Effector memory CD8-positive, alpha-beta T cell (primary cell): ENCODE measurements at regions not wholly inside any gene's neighbourhood (a gene's known extent, or its start where the extent isn't known, plus 50 kb on each side); places are given as distances from the start of the nearest gene placed in this dataset.

Source experiments
- ATAC-seq: fragments of 150-1000 bp; cut with Tn5 transposase; replicated peaks from 2 replicates; pipeline ENCODE4 v1.10.0; 2021; ENCODE audit warnings: mild to moderate bottlenecking, moderate library complexity
- DNase-seq, 3 experiments: peaks; one replicate each; pipeline ENCODE4 v3.0.0; 2021
- H3K27ac Mint-ChIP-seq, 2 donors: one replicate each; pipeline ENCODE4 v1.8.0; 2022; ENCODE audit warnings: mild to moderate bottlenecking in 2 of 2, mixed read lengths in 2 of 2, moderate library complexity in 2 of 2
- H3K27me3 Mint-ChIP-seq, 2 donors: one replicate each; pipeline ENCODE4 v1.8.0; 2022; ENCODE audit warnings: mixed read lengths in 2 of 2
- H3K36me3 Mint-ChIP-seq: one replicate; pipeline ENCODE4 v1.8.0; 2022; ENCODE audit warnings: mild to moderate bottlenecking, moderate library complexity, mixed read lengths; ENCODE audit not compliant: insufficient read depth
- H3K4me1 Mint-ChIP-seq, 2 donors: one replicate each; pipeline ENCODE4 v1.8.0; 2022; ENCODE audit warnings: low read depth in 2 of 2, mixed read lengths in 2 of 2
- H3K4me3 Mint-ChIP-seq, 2 donors: one replicate each; pipeline ENCODE4 v1.8.0; 2022; ENCODE audit warnings: mild to moderate bottlenecking in 2 of 2, mixed read lengths in 2 of 2, moderate library complexity in 2 of 2
- H3K9me3 Mint-ChIP-seq, 2 donors: one replicate each; pipeline ENCODE4 v1.8.0; 2022; ENCODE audit warnings: mixed read lengths in 2 of 2

GRCh38 chr10:85026878-85027467 lies 698.6 kb downstream of the CCSER2 start:
- ATAC-seq, result no peak
- H3K4me3 Mint-ChIP-seq, result no peak overlapping the region
- H3K36me3 Mint-ChIP-seq, result no peaks in the 10 kb centered on the region
- no peaks in the 10 kb centered on the region for H3K4me1 Mint-ChIP-seq
- H3K27me3 Mint-ChIP-seq, result no peaks in the 10 kb centered on the region
- DNase-seq, result no peak
- no peak overlapping the region for H3K27ac Mint-ChIP-seq
- peaks cover 0 to 2% of the 10 kb centered on the region in 2 donors for H3K9me3 Mint-ChIP-seq

GRCh38 chr10:85032981-85033380 lies 704.6 kb downstream of the CCSER2 start:
- no peaks in the 10 kb centered on the region for H3K4me1 Mint-ChIP-seq
- ATAC-seq (no peak), DNase-seq (no peak)
- no peaks in the 10 kb centered on the region for H3K27me3 Mint-ChIP-seq
- H3K4me3 Mint-ChIP-seq, result no peak overlapping the region
- H3K27ac Mint-ChIP-seq, result no peak overlapping the region
- peaks cover 3 to 5% of the 10 kb centered on the region in 2 donors for H3K9me3 Mint-ChIP-seq
- H3K36me3 Mint-ChIP-seq, result no peaks in the 10 kb centered on the region

GRCh38 chr10:85036661-85037060 lies 708.3 kb downstream of the CCSER2 start:
- Mint-ChIP-seq H3K27me3 (no peaks in the 10 kb centered on the region), H3K4me3 (no peak overlapping the region), H3K9me3 (peaks cover 6 to 11% of the 10 kb centered on the region in 2 donors), H3K4me1 (no peaks in the 10 kb centered on the region), H3K27ac (no peak overlapping the region), H3K36me3 (no peaks in the 10 kb centered on the region)
- ATAC-seq, result no peak
- no peak for DNase-seq

DNA sequence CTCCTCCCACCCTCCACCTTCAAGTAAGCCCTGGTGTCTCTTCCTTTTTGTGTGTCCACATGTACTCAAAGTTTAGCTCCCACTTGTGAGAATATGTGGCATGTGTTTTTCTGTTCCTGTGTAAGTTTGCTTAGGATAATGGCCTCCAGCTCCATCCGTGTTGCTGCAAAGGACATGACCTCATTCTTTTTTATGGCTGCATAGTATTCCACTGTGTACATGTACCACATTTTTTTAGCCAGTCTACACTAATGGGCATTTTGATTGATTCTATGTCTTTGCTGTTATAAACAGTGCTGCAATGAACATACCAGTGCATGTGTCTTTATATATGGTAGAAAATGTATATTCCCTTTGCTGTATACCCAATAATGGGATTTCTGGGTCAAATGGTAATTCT lies 710.9 kb downstream of the CCSER2 start:
- no peak overlapping the region for H3K4me3 Mint-ChIP-seq
- no peaks in the 10 kb centered on the region for H3K27me3 Mint-ChIP-seq
- H3K36me3 Mint-ChIP-seq, result no peaks in the 10 kb centered on the region
- H3K9me3 Mint-ChIP-seq, result peaks cover 6 to 8% of the 10 kb centered on the region in 2 donors
- no peak for ATAC-seq
- H3K4me1 Mint-ChIP-seq, result no peaks in the 10 kb centered on the region
- no peak overlapping the region for H3K27ac Mint-ChIP-seq
- DNase-seq, result no peak

DNA sequence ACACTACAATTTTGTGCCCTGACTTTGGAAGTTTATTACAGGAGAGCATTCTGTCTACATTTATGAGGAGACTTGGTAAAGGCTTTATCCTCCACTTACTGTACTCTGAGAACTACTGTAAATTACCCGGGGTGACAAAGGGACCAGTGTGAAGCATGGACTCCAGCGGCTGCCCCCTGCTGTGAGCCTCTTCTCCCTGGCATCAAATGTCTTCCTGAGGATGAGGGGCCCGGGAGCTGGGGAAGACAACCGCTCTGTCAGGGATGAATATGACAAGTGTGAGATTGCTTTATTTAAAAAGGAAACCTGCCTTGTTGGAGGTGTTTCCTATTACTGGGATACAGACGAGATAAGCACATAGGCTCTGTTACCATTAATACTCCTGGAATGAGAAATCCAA lies 714.8 kb downstream of the CCSER2 start:
- Mint-ChIP-seq H3K9me3 (peaks cover 7 to 12% of the 10 kb centered on the region in 2 donors), H3K36me3 (no peaks in the 10 kb centered on the region), H3K4me1 (no peaks in the 10 kb centered on the region), H3K4me3 (no peak overlapping the region), H3K27ac (no peak overlapping the region), H3K27me3 (no peaks in the 10 kb centered on the region)
- ATAC-seq (no peak), DNase-seq (no peak)

- H3K27ac Mint-ChIP-seq, result no peak overlapping the region
- H3K4me3 Mint-ChIP-seq, result no peak overlapping the region
- ATAC-seq (no peak), DNase-seq (no peak)
- H3K36me3 Mint-ChIP-seq, result no peaks in the 10 kb centered on the region
- H3K27me3 Mint-ChIP-seq, result no peaks in the 10 kb centered on the region
- H3K4me1 Mint-ChIP-seq, result no peaks in the 10 kb centered on the region
- H3K9me3 Mint-ChIP-seq, result peaks cover 7 to 8% of the 10 kb centered on the region in 2 donors
These were observed 716.7 kb downstream of the CCSER2 start for GRCh38 chr10:85045046-85045445.

DNA sequence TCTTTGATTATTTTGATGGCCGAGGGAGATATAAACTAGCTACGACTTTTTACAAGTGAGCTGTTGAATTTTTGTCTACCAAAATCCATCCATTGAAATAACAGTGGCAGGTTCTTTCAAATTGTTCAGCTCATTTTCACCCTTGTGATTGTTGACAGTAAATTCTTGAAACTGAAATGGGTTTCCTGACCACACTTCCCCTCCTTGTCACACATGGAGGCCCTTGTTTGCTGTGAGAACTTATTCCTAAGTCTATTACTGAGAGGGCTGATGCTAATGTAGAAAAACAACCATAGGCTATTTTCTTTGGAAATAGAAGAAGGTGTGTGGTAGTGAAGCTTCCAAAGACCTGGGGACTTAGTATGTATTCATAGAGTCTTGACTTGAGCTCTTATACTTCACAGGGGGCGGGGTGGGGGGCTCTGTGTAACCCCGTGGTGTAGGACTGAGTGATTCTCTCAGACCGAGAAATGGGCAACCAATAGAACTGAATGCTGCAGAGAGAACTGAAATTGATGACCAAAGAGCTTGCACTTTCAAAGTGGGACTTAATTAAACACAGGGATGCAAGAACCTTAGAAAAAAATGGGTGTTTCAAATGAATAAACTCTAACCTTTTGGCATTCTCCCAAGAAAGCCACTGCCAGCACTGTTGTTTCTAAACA lies 718.9 kb downstream of the CCSER2 start:
- Mint-ChIP-seq H3K27me3 (no peaks in the 10 kb centered on the region), H3K9me3 (peaks cover 5 to 7% of the 10 kb centered on the region in 2 donors), H3K36me3 (no peaks in the 10 kb centered on the region), H3K27ac (no peak overlapping the region), H3K4me3 (no peak overlapping the region), H3K4me1 (no peaks in the 10 kb centered on the region)
- DNase-seq (no peak), ATAC-seq (no peak)

DNA sequence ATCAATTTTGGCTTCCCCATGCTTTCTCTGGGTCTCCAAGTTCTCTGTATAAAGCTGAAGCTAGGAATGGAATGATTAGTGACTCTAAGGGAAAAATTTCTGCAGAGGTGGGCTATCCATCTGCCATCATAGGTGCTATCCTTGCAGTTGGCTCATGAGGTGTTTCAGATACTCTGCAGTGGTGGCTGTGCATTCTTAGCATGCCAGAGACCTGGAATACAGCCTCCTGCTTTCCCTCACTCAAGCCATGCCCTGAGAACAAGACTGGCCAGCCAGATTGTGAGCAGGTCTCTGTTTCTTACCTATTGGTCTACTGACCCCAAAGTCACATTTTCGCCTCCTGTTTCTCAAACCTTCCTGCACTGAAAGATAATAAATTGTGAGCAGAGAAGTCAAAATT lies 719.6 kb downstream of the CCSER2 start:
- H3K27ac Mint-ChIP-seq, result no peak overlapping the region
- peaks cover 5 to 7% of the 10 kb centered on the region in 2 donors for H3K9me3 Mint-ChIP-seq
- no peaks in the 10 kb centered on the region for H3K36me3 Mint-ChIP-seq
- no peaks in the 10 kb centered on the region for H3K27me3 Mint-ChIP-seq
- no peak overlapping the region for H3K4me3 Mint-ChIP-seq
- no peaks in the 10 kb centered on the region for H3K4me1 Mint-ChIP-seq
- no peak for ATAC-seq
- no peak for DNase-seq

DNA sequence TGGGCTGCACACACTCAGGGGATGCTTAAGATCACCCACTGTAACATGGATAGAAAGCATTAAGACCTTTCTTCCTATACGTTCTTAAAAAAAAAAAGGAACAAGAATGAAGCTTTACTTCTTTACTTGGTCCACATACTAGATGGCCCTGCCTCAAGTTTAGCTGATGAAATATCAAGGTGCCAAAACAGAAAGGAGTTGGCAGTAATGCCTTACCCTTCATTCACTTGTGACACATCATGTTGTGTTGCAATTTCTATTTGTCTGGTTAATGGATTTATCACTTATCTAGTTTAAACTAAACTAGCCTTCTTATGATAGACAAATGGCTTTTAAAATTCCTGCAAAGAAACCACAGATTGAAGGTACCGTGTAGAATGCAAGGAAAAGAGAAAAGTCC lies 720.3 kb downstream of the CCSER2 start:
- no peak for ATAC-seq
- H3K27ac Mint-ChIP-seq, result no peak overlapping the region

GRCh38 chr10:85060944-85061343 lies 732.6 kb downstream of the CCSER2 start:
- H3K9me3 Mint-ChIP-seq, result peaks cover 9 to 15% of the 10 kb centered on the region in 2 donors
- H3K4me1 Mint-ChIP-seq, result no peaks in the 10 kb centered on the region
- DNase-seq (no peak), ATAC-seq (no peak)
- no peak overlapping the region for H3K27ac Mint-ChIP-seq
- H3K27me3 Mint-ChIP-seq, result no peaks in the 10 kb centered on the region
- H3K4me3 Mint-ChIP-seq, result no peak overlapping the region
- no peaks in the 10 kb centered on the region for H3K36me3 Mint-ChIP-seq

More for the DNA sequence above, 720.3 kb downstream of the CCSER2 start:
- Mint-ChIP-seq H3K4me3 (no peak overlapping the region), H3K9me3 (peaks cover 5 to 7% of the 10 kb centered on the region in 2 donors), H3K36me3 (no peaks in the 10 kb centered on the region), H3K4me1 (no peaks in the 10 kb centered on the region), H3K27me3 (no peaks in the 10 kb centered on the region)
- DNase-seq, result no peak

- Mint-ChIP-seq H3K4me3 (no peak overlapping the region), H3K27me3 (no peaks in the 10 kb centered on the region), H3K36me3 (no peaks in the 10 kb centered on the region), H3K4me1 (no peaks in the 10 kb centered on the region), H3K27ac (no peak overlapping the region), H3K9me3 (peaks cover 11 to 12% of the 10 kb centered on the region in 2 donors)
- ATAC-seq (no peak), DNase-seq (no peak)
These were observed 733.0 kb downstream of the CCSER2 start for GRCh38 chr10:85061401-85061800.

GRCh38 chr10:85067955-85068354 lies 739.6 kb downstream of the CCSER2 start:
- Mint-ChIP-seq H3K9me3 (peaks cover 5 to 16% of the 10 kb centered on the region in 2 donors), H3K27me3 (no peaks in the 10 kb centered on the region), H3K4me3 (no peak overlapping the region), H3K4me1 (no peaks in the 10 kb centered on the region), H3K27ac (no peak overlapping the region), H3K36me3 (no peaks in the 10 kb centered on the region)
- ATAC-seq (no peak), DNase-seq (no peak)

GRCh38 chr10:85080934-85081333 lies 752.5 kb downstream of the CCSER2 start:
- no peaks in the 10 kb centered on the region for H3K4me1 Mint-ChIP-seq
- no peak for ATAC-seq
- H3K36me3 Mint-ChIP-seq, result no peaks in the 10 kb centered on the region
- H3K27me3 Mint-ChIP-seq, result no peaks in the 10 kb centered on the region
- no peak overlapping the region for H3K27ac Mint-ChIP-seq
- H3K9me3 Mint-ChIP-seq, result peaks cover 5 to 6% of the 10 kb centered on the region in 2 donors
- H3K4me3 Mint-ChIP-seq, result no peak overlapping the region
- no peak for DNase-seq

DNA sequence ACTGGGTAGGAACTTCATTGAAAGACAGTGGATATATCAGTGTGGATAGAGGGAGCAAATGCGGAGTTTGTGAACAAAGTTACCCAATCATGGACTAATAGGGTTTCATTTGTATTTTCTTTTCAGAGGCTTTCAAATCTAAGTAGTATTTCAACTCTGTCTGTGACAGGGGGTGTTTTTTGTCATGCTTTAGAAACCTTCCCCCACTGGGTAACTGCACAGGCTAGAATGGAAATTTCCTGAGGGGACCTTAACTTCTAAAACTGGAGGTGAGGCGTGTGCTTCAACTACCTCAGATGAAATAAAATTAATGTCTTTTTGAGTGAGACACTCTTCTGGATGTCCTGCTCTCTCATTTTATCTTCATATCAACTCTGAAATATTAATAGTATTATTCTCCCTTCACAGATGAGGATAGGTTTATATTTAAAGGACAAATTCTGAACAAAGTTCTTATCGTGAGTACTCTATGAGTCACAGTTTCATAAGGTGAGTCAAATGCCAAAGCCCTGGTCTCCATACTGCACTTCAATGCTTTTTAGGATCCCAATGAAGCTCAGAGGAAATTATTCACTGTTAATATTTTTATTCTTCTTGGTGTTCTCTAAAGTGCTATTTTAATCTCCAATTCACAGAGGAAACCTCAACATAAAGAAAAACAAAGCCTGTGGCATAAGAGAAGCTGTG lies 770.6 kb downstream of the CCSER2 start:
- Mint-ChIP-seq H3K27ac (no peak overlapping the region), H3K36me3 (no peaks in the 10 kb centered on the region), H3K4me3 (no peak overlapping the region), H3K4me1 (no peaks in the 10 kb centered on the region), H3K27me3 (no peaks in the 10 kb centered on the region), H3K9me3 (peaks cover 0 to 7% of the 10 kb centered on the region in 2 donors)
- ATAC-seq (no peak), DNase-seq (no peak)
